RWPE2 (cell line): ENCODE measurements at regions not wholly inside any gene's neighbourhood (a gene's known extent, or its start where the extent isn't known, plus 50 kb on each side); places are given as distances from the start of the nearest gene placed in this dataset.

ENCODE experiments used
- ATAC-seq: fragments of 200-7000 bp; cut with Tn5 transposase; 3 replicates; pipeline ENCODE4 v1.9.1; 2021; ENCODE audit warnings: low read depth
- DNase-seq: peaks from one replicate; pipeline ENCODE4 v3.0.0-alpha.2; 2020; ENCODE audit warnings: low spot score
- H3K27ac ChIP-seq: fragments of 450-650 bp; 2 replicates; pipeline ENCODE4 v1.5.1; 2017; ENCODE audit warnings: mild to moderate bottlenecking; ENCODE audit not compliant: poor library complexity, severe bottlenecking
- H3K27me3 ChIP-seq: fragments of 250-450 bp; sonication (Bioruptor Pico); 2 replicates; pipeline ENCODE4 v1.5.1; 2021; ENCODE audit warnings: mild to moderate bottlenecking, moderate library complexity; ENCODE audit not compliant: insufficient read depth, poor library complexity, severe bottlenecking
- H3K36me3 ChIP-seq: fragments of 250-450 bp; sonication (Bioruptor Pico); 2 replicates; pipeline ENCODE4 v1.5.1; 2020; ENCODE audit warnings: low read depth, mild to moderate bottlenecking, moderate library complexity
- H3K4me1 ChIP-seq: fragments of 250-450 bp; sonication (Bioruptor Pico); 2 replicates; pipeline ENCODE4 v1.5.1; 2021; ENCODE audit warnings: mild to moderate bottlenecking, moderate library complexity; ENCODE audit not compliant: insufficient read depth, poor library complexity, severe bottlenecking
- H3K4me3 ChIP-seq: fragments of 250-450 bp; sonication (Bioruptor Pico); 2 replicates; pipeline ENCODE4 v1.5.1; 2021; ENCODE audit warnings: mild to moderate bottlenecking, moderate library complexity; ENCODE audit not compliant: severe bottlenecking
- H3K9me3 ChIP-seq: fragments of 250-450 bp; sonication (Bioruptor Pico); 2 replicates; pipeline ENCODE4 v1.5.1; 2021; ENCODE audit warnings: mild to moderate bottlenecking, moderate library complexity; ENCODE audit not compliant: severe bottlenecking
- TF ChIP-seq, protein P1 (sequence below): fragments of 450-650 bp; IDR thresholded peaks from one replicate; pipeline ENCODE4 v1.5.1; 2017; ENCODE audit warnings: mild to moderate bottlenecking, moderate library complexity; ENCODE audit not compliant: poor library complexity, severe bottlenecking

DNA sequence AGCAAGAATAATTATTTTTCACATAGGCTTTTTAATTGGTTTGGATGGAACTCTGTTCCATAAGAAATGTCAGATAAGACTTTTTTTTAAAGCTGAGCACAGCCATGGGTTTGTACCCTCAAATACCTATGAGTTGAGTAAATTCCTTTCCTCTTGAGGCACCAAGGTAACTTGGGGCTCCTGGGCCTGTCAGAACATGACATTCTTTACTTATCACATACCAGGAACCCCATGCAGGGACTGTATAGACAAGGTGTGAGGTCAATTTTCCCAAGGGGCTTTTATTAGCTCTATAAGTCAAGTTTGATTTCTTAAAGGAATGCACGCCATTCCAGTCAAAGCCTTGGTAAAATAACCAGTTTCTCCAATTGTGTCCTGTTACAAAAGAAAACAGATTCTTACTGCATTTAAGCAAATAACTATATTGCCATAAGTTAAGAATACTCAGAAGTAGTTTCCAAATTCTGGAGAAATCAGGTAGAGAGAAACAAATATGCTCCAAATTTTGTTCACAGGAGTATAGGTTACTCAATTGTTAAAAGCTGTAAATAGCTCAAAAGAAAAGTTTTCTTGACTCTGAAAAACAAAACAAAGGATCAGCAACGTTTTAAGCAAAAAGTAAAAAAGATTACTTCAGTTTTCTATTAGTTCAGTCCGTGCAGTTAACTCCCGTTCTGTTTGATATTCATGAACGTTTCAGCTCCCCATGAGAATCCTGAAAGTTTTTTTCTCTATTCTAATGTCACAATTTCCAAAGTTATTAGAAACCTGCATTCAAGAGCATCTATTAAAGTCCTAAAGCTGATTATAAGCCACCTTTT lies 167.5 kb upstream of the NAMPT start:
- DNase-seq = no peak
- TF ChIP-seq, protein P1, sequence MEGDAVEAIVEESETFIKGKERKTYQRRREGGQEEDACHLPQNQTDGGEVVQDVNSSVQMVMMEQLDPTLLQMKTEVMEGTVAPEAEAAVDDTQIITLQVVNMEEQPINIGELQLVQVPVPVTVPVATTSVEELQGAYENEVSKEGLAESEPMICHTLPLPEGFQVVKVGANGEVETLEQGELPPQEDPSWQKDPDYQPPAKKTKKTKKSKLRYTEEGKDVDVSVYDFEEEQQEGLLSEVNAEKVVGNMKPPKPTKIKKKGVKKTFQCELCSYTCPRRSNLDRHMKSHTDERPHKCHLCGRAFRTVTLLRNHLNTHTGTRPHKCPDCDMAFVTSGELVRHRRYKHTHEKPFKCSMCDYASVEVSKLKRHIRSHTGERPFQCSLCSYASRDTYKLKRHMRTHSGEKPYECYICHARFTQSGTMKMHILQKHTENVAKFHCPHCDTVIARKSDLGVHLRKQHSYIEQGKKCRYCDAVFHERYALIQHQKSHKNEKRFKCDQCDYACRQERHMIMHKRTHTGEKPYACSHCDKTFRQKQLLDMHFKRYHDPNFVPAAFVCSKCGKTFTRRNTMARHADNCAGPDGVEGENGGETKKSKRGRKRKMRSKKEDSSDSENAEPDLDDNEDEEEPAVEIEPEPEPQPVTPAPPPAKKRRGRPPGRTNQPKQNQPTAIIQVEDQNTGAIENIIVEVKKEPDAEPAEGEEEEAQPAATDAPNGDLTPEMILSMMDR = no peak
- Histone ChIP-seq H3K9me3 (no peaks in the 10 kb centered on the region), H3K4me3 (no peak overlapping the region), H3K27ac (peak overlapping the region; percentile 83), H3K4me1 (peaks cover 29% of the 10 kb centered on the region), H3K27me3 (no peaks in the 10 kb centered on the region), H3K36me3 (no peaks in the 10 kb centered on the region)
- ATAC-seq = 0 out of 3 replicates have a peak, but pooled peaks have one; percentile 36

DNA sequence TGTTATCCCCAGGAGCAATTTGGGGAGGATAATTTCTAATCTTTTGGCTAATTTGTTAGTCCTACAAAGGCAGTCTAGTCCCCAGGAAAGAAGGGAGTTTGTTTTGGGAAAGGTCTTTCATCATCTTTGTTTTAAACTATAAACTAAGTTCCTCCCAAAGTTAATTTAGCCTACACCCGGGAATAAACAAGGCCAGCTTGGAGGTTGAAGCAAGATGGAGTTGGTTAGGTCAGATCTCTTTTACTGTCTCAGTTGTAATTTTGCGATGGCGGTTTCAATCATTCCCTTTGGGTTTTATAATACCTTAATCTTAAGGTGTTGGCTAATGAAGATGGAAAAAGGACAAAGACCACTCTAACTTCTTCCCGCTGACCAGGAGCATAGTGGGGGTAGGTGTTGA lies 166.4 kb upstream of the NAMPT start:
- ATAC-seq = no peak
- DNase-seq = no peak
- H3K36me3 ChIP-seq = no peaks in the 10 kb centered on the region
- H3K4me1 ChIP-seq = peaks cover 29% of the 10 kb centered on the region
- peak overlapping the region; percentile 83 for H3K27ac ChIP-seq
- H3K4me3 ChIP-seq = no peak overlapping the region
- TF ChIP-seq, protein P1 = no peak
- no peaks in the 10 kb centered on the region for H3K9me3 ChIP-seq
- H3K27me3 ChIP-seq = no peaks in the 10 kb centered on the region

- Histone ChIP-seq H3K9me3 (no peaks in the 10 kb centered on the region), H3K27ac (peak overlapping the region; percentile 83), H3K36me3 (no peaks in the 10 kb centered on the region), H3K4me1 (peaks cover 29% of the 10 kb centered on the region), H3K4me3 (no peak overlapping the region), H3K27me3 (no peaks in the 10 kb centered on the region)
- ATAC-seq (peak; percentile 63), DNase-seq (no peak)
- TF ChIP-seq, protein P1 = no peak
These were observed 165.9 kb upstream of the NAMPT start for GRCh38 chr7:106450716-106451115.

DNA sequence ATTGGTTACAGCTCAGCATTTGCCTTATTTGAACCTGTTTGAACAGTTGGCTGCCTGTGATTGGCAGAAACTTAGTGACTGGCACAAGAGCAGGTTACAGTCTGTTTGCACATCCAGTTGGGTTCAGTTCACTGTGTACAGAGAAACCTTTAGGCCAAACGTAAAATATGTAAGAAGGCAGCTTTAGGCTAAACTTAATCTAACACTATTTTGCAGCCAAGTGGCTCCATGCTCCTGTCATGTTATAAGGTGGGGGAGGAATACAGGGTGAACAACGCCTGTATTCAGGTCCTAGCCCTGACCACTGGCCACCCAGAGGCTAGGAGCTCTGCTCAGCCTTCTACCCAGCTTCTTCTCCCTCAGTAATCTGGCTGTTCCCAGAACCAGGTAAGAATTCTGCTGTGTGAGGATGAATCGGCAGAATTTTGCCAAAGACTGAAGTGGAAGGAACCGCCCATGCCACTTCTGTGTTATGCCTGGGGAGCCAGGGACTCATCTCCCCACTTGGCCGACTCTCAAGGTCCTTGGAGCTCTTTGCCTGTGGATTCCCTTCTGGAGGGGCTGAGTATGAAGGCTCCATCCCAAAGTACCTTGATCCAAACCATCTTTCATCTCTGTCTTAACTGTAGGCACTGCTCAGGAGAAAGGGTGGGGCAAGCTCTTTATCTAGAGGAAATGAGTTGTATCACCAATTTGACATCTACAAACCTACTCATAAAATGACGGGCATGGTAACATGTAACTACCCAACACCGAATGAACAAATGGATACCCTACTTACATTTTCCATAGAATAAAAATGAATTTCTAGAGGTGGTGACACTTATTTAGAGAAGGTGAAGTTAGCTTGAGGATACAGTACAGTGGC lies 164.4 kb upstream of the NAMPT start:
- Histone ChIP-seq H3K9me3 (no peaks in the 10 kb centered on the region), H3K4me1 (peaks cover 31% of the 10 kb centered on the region), H3K36me3 (no peaks in the 10 kb centered on the region), H3K27me3 (no peaks in the 10 kb centered on the region), H3K27ac (peak overlapping the region; percentile 83), H3K4me3 (no peak overlapping the region)
- TF ChIP-seq, protein P1 = no peak
- DNase-seq (no peak), ATAC-seq (no peak)
